Brain microvascular endothelial cell (primary cell): ENCODE measurements at regions not wholly inside any gene's neighbourhood (a gene's known extent, or its start where the extent isn't known, plus 50 kb on each side); places are given as distances from the start of the nearest gene placed in this dataset.
"Not testable (repeated sequence)": the region's sequence is repeated elsewhere in the genome, so short reads cannot be mapped to it uniquely, and the experiment has no call there.

Experiments
- DNase-seq: peaks from one replicate; pipeline ENCODE4 v3.0.0-alpha.2; 2020
- H3K27ac ChIP-seq: fragments of 250-450 bp; sonication (Bioruptor Pico); 2 replicates; pipeline ENCODE4 v1.5.1; 2020; ENCODE audit warnings: mild to moderate bottlenecking, moderate library complexity
- H3K27me3 ChIP-seq: fragments of 250-450 bp; sonication (Bioruptor Pico); replicated peaks from 2 replicates; pipeline ENCODE4 v1.5.1; 2020; ENCODE audit warnings: mild to moderate bottlenecking
- H3K36me3 ChIP-seq: fragments of 250-450 bp; sonication (Bioruptor Pico); replicated peaks from 2 replicates; pipeline ENCODE4 v1.5.1; 2020; ENCODE audit warnings: mild to moderate bottlenecking
- H3K4me3 ChIP-seq: 2 replicates; pipeline ENCODE4 v1.5.1; 2011; ENCODE audit warnings: low read depth, mild to moderate bottlenecking, control low read depth, low read length, moderate library complexity
- in situ Hi-C: cut with HindIII; loops from 2 replicates; pipeline ENCODE4 v1.10.0; 2017; ENCODE audit warnings: low sequenced_read_pairs, low pct_ligation_motif_present
- TF ChIP-seq, protein P1 (sequence below): IDR thresholded peaks from 2 replicates; pipeline ENCODE4 v1.5.1; 2011; ENCODE audit warnings: low read depth, mild to moderate bottlenecking, moderate library complexity, low read length, control low read depth, inconsistent platforms; ENCODE audit errors: missing control alignments

DNA sequence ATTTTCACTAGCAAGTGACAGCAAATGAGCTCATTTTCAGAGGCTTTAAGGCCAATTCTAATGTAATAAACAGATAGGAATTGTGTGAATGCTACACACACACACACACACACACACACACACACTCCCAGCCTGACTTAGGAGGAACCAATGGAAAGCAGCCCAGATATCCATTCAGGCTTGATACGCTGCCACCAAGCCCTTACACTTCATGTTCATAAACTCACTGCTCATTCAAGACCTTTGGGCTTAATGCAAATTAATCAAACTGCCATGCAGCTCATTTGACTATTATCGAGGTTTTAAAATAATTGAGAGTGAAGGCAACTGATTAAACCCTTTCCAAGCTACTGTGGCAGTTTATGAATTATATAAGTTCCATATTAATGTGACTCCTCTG is 298.9 kb upstream of the NCKAP5 start:
- in situ Hi-C loops = no loop called here
- TF ChIP-seq, protein P1, sequence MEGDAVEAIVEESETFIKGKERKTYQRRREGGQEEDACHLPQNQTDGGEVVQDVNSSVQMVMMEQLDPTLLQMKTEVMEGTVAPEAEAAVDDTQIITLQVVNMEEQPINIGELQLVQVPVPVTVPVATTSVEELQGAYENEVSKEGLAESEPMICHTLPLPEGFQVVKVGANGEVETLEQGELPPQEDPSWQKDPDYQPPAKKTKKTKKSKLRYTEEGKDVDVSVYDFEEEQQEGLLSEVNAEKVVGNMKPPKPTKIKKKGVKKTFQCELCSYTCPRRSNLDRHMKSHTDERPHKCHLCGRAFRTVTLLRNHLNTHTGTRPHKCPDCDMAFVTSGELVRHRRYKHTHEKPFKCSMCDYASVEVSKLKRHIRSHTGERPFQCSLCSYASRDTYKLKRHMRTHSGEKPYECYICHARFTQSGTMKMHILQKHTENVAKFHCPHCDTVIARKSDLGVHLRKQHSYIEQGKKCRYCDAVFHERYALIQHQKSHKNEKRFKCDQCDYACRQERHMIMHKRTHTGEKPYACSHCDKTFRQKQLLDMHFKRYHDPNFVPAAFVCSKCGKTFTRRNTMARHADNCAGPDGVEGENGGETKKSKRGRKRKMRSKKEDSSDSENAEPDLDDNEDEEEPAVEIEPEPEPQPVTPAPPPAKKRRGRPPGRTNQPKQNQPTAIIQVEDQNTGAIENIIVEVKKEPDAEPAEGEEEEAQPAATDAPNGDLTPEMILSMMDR = no peak
- DNase-seq = no peak

DNA sequence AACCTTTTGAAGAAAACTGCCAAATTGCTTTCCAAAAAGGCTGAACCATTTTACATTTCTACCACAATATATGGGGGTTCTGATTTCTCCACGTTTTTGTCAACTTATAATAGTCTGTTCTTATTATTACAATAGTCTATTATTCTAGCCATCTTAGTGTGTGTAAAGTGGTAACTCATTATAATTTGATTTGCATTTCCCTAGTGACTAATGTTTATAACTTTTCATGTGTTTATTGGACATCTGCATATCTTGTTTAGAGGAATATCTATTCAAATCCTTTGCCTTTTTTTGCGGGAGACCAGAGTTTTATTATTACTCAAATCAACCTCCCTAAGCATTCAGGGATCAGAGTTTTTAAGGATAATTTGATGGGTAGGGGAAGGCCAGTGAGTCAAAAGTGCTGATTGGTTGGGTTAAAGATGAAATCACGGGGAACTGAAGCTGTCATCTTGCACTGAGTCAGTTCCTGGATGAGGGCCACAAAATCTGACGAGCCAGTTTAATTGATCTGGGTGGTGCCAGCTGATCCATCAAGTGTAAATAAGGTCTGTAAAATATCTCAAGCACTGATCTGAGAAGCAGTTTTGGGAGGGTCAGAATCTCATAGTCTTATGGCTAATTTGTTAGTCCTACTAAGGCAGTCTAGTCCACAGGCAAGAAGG is 303.4 kb upstream of the NCKAP5 start:
- Histone ChIP-seq H3K27me3 (no peaks in the 10 kb centered on the region), H3K4me3 (no peak overlapping the region), H3K27ac (no peak overlapping the region), H3K36me3 (no peaks in the 10 kb centered on the region)
- in situ Hi-C loops = no loop called here
- DNase-seq = no peak
- TF ChIP-seq, protein P1 = no peak

More for the DNA sequence above, 298.9 kb upstream of the NCKAP5 start:
- H3K27ac ChIP-seq = no peak overlapping the region
- no peak overlapping the region for H3K4me3 ChIP-seq
- no peaks in the 10 kb centered on the region for H3K36me3 ChIP-seq
- H3K27me3 ChIP-seq = no peaks in the 10 kb centered on the region

DNA sequence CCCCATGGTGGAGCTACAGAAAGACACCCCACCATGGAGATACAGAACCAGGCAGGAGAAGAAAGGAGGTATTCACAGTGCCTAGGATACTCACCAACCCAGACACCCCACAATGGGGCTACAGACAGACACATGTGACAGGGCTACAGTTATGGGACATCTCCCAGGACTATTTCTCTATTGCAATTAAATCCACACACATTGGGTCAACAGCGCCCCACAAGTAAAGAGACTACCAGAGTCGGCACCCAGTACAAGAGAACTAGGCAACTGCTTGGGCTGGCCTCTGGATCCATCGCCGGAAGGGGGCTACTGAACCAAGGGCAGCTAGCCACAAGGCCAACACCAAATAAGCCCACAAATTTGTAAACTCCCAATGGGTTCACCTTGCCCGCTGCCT is 310.1 kb upstream of the NCKAP5 start:
- in situ Hi-C loops = no loop called here
- TF ChIP-seq, protein P1 = no peak
- H3K27me3 ChIP-seq = peaks cover 3% of the 10 kb centered on the region
- H3K4me3 ChIP-seq = no peak overlapping the region
- H3K36me3 ChIP-seq = no peaks in the 10 kb centered on the region
- no peak overlapping the region for H3K27ac ChIP-seq
- no peak for DNase-seq

DNA sequence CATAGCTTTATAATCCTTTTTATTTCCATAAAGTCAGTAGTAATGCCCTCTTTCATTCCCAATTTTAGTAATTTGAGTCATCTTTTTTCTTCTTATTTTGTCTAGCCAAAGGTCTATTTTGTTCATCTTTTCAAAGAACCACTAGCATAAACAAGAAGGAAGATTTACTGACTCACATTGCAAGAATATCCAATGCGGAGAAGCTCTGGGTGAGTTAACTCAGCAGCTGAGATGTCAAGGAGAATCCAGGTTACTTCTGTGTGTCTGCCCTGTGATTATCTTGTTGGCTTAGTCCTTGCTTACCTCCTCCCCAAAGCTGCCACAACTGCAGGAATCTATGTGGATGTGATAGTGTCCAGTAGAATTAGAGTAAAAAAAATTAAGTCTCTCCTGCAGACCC is 311.4 kb upstream of the NCKAP5 start:
- no peaks in the 10 kb centered on the region for H3K36me3 ChIP-seq
- no peak for DNase-seq
- H3K4me3 ChIP-seq = no peak overlapping the region
- H3K27me3 ChIP-seq = peaks cover 3% of the 10 kb centered on the region
- TF ChIP-seq, protein P1 = no peak
- no peak overlapping the region for H3K27ac ChIP-seq
- in situ Hi-C loops = no loop called here

DNA sequence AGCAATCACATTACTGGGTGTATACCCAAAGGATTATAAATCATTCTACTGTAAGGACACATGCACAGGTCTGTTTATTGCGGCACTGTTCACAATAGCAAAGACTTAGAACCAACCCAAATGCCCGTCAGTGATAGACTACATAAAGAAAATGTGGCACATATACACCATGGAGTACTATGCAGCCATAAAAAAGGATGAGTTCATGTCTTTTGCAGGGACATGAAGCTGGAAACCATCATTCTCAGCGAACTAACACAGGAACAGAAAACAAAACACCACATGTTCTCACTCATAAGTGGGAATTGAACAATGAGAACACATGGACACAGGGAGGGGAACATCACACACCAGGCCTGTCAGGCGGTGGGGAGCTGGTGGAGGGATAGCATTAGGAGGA is 313.9 kb upstream of the NCKAP5 start:
- DNase-seq, H3K36me3 ChIP-seq, H3K27me3 ChIP-seq, H3K27ac ChIP-seq, H3K4me3 ChIP-seq, in situ Hi-C loops: not testable (repeated sequence)

DNA sequence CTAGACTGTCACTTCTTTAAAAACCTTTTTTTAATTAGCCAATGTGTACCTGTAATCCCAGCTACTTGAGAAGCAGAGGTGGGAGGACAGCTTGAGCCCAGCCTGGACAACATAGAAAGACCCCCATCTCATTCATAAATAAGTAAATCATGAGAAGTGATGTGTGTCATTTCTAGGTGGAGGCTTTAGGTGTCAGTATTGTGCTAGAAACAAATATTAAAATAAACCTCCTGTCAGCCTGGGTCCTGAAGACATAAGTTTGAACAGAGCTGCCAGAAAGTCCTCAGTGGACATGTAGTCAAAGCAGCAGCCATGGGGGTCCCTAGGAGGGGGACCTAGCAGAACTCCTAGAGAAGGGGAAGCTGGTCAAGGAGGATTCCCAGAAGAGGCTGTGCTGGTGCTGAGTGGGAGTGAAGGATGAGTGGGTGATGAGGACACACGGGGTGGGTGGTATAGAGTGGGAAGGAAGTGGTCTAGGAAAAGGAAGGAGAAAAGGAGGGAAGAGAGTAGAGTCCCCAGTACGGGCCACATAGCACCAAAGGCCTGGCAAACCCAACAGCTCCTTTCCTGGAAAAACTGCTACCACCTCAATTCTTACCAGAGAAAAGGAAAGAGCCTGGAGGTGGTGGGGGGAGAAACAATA is 316.6 kb upstream of the NCKAP5 start:
- in situ Hi-C loops = no loop called here
- DNase-seq = peak; percentile 14

More for the DNA sequence above, 316.6 kb upstream of the NCKAP5 start:
- H3K4me3 ChIP-seq = no peak overlapping the region
- TF ChIP-seq, protein P1 = peak; percentile 21
- H3K36me3 ChIP-seq = no peaks in the 10 kb centered on the region
- H3K27ac ChIP-seq = no peak overlapping the region
- H3K27me3 ChIP-seq = no peaks in the 10 kb centered on the region
